ENCODE measurements at regions not wholly inside any gene's neighbourhood (a gene's known extent, or its start where the extent isn't known, plus 50 kb on each side); places are given as distances from the start of the nearest gene placed in this dataset.

DNA sequence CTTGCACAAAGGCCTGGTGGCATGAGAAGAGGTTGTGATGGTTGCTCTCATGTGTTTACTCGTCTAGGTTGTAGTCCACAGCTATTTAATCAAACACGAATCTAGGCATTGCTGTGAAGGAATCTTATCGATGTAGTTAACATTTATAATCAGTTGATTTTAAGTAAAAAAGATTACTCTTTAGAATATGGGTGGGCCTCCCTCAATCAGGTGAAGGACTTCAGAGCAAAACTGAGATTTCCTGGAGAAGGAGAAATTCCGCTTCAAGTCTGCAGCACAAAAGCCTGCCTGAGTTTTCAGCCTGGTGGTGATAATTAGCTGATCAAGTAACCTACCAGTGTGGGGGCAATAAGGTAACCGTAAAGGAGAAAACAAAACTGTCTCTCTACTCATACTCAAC is 523.6 kb downstream of the GRIN2A start (continued):
- TF ChIP-seq, protein P1, sequence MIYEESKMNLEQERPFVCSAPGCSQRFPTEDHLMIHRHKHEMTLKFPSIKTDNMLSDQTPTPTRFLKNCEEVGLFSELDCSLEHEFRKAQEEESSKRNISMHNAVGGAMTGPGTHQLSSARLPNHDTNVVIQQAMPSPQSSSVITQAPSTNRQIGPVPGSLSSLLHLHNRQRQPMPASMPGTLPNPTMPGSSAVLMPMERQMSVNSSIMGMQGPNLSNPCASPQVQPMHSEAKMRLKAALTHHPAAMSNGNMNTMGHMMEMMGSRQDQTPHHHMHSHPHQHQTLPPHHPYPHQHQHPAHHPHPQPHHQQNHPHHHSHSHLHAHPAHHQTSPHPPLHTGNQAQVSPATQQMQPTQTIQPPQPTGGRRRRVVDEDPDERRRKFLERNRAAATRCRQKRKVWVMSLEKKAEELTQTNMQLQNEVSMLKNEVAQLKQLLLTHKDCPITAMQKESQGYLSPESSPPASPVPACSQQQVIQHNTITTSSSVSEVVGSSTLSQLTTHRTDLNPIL (CRISPR knock-in tag; IDR thresholded peaks at IDR 0.05; ENCODE audit: low read depth) = no peak
- TF ChIP-seq ZFP3 (CRISPR knock-in tag; IDR thresholded peaks at IDR 0.05) = no peak
- TF ChIP-seq ARNTL (CRISPR knock-in tag; IDR thresholded peaks at IDR 0.05; ENCODE audit: borderline replicate concordance, low read depth) = no peak
- TF ChIP-seq, protein P2, sequence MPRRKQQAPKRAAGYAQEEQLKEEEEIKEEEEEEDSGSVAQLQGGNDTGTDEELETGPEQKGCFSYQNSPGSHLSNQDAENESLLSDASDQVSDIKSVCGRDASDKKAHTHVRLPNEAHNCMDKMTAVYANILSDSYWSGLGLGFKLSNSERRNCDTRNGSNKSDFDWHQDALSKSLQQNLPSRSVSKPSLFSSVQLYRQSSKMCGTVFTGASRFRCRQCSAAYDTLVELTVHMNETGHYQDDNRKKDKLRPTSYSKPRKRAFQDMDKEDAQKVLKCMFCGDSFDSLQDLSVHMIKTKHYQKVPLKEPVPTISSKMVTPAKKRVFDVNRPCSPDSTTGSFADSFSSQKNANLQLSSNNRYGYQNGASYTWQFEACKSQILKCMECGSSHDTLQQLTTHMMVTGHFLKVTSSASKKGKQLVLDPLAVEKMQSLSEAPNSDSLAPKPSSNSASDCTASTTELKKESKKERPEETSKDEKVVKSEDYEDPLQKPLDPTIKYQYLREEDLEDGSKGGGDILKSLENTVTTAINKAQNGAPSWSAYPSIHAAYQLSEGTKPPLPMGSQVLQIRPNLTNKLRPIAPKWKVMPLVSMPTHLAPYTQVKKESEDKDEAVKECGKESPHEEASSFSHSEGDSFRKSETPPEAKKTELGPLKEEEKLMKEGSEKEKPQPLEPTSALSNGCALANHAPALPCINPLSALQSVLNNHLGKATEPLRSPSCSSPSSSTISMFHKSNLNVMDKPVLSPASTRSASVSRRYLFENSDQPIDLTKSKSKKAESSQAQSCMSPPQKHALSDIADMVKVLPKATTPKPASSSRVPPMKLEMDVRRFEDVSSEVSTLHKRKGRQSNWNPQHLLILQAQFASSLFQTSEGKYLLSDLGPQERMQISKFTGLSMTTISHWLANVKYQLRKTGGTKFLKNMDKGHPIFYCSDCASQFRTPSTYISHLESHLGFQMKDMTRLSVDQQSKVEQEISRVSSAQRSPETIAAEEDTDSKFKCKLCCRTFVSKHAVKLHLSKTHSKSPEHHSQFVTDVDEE (CRISPR knock-in tag; IDR thresholded peaks at IDR 0.05) = no peak

DNA sequence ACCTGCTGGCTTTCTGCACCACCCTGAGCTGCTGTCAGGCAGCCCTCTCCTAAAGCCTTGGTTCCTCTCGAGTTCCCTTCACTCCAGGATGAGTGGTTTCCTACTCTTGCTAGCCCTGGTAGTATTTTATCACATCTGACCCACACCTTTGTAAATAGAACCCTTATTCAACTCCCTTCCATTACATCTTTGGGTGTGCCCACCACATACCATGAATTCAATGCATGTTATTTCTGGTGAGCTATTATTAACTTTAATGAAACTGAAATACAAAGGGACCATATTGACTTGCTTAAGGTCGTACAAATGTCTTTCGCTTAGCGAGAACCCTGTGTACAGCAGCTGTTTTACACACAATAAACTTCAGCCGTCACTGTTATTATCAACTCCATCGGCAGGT is 521.3 kb downstream of the GRIN2A start:
- TF ChIP-seq ZFP30 (CRISPR knock-in tag; IDR thresholded peaks at IDR 0.05) (no peak), ZNF565 (CRISPR knock-in tag; conservative IDR thresholded peaks at IDR 0.05; ENCODE audit: low read depth) (no peak), TCF4 (CRISPR knock-in tag; IDR thresholded peaks at IDR 0.05; ENCODE audit: borderline replicate concordance) (no peak), OSR1 (CRISPR knock-in tag; IDR thresholded peaks at IDR 0.05) (no peak)
- ATAC-seq = no peak

DNA sequence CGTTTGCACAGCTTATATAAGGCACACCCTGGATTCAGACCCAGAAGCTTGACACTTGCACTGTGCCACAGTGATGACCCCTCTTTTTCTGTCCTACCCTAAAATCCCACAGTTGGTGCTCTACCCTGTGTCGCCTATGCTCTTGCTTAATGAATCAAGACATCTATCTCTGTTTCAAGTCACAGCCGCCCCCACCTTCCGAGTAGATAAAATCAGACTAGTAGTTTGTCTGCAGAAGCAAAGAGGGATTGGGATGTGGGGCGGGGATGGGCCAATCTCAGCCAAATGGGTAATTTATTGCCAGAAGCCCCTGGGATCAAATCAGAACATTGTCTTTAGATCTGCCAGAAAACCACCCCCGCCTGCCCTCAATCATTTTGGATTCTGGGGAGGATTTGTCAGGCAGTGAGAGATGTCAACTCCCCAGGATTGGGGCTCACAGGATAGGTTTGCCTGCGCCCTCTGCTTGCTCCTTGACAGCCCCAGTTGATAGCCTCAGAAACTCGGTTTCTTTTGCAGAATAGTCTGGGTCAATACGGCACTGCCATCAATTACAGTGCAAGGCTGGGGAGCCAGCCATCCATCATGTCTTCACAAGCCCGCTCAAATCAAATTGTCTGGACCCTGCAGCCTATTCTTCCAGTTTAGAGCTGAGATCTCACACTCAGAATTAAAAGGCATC is 520.8 kb downstream of the GRIN2A start:
- no peak for ATAC-seq
- TF ChIP-seq RARB (CRISPR knock-in tag; IDR thresholded peaks at IDR 0.05) (no peak), GLIS3 (CRISPR knock-in tag; IDR thresholded peaks at IDR 0.05) (no peak), ESRRG (CRISPR knock-in tag; IDR thresholded peaks at IDR 0.05) (no peak)
- TF ChIP-seq, protein P3, sequence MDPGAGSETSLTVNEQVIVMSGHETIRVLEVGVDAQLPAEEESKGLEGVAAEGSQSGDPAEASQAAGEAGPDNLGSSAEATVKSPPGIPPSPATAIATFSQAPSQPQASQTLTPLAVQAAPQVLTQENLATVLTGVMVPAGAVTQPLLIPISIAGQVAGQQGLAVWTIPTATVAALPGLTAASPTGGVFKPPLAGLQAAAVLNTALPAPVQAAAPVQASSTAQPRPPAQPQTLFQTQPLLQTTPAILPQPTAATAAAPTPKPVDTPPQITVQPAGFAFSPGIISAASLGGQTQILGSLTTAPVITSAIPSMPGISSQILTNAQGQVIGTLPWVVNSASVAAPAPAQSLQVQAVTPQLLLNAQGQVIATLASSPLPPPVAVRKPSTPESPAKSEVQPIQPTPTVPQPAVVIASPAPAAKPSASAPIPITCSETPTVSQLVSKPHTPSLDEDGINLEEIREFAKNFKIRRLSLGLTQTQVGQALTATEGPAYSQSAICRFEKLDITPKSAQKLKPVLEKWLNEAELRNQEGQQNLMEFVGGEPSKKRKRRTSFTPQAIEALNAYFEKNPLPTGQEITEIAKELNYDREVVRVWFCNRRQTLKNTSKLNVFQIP (CRISPR knock-in tag; IDR thresholded peaks at IDR 0.05; ENCODE audit: borderline replicate concordance, low read depth) = no peak

DNA sequence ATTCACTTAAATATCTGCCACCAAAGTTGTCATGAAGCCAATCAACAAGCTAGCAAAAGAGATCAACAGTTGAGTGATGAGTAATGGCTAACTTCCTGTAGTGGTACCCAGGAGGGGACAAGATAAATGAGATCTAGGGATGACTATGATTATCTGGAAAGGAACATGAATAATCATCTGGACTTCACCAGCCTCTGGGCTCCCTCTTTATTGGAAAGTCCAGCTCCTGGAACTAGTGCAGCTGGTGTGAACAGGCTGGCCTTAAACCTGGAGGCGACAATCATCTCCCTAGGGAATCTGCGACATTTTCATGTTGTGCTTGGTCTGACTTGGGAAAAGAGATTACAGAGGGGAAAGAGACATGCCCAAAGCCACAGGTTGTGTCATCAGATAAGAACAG is 518.6 kb downstream of the GRIN2A start:
- TF ChIP-seq SNAI2 (CRISPR knock-in tag; IDR thresholded peaks at IDR 0.05) (no peak), RARB (CRISPR knock-in tag; IDR thresholded peaks at IDR 0.05) (no peak), BACH2 (CRISPR knock-in tag; IDR thresholded peaks at IDR 0.05; ENCODE audit: borderline replicate concordance) (no peak), ZNF70 (CRISPR knock-in tag; IDR thresholded peaks at IDR 0.05) (no peak), PPARA (CRISPR knock-in tag; IDR thresholded peaks at IDR 0.05; ENCODE audit: borderline replicate concordance) (no peak), OSR1 (CRISPR knock-in tag; IDR thresholded peaks at IDR 0.05) (no peak), ZFP3 (CRISPR knock-in tag; IDR thresholded peaks at IDR 0.05) (no peak), ZFP30 (CRISPR knock-in tag; IDR thresholded peaks at IDR 0.05) (no peak)
- TF ChIP-seq, protein P2 (CRISPR knock-in tag; IDR thresholded peaks at IDR 0.05) = no peak
- TF ChIP-seq, protein P1 (CRISPR knock-in tag; IDR thresholded peaks at IDR 0.05; ENCODE audit: low read depth) = no peak
- TF ChIP-seq, protein P4, sequence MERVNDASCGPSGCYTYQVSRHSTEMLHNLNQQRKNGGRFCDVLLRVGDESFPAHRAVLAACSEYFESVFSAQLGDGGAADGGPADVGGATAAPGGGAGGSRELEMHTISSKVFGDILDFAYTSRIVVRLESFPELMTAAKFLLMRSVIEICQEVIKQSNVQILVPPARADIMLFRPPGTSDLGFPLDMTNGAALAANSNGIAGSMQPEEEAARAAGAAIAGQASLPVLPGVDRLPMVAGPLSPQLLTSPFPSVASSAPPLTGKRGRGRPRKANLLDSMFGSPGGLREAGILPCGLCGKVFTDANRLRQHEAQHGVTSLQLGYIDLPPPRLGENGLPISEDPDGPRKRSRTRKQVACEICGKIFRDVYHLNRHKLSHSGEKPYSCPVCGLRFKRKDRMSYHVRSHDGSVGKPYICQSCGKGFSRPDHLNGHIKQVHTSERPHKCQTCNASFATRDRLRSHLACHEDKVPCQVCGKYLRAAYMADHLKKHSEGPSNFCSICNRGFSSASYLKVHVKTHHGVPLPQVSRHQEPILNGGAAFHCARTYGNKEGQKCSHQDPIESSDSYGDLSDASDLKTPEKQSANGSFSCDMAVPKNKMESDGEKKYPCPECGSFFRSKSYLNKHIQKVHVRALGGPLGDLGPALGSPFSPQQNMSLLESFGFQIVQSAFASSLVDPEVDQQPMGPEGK (CRISPR knock-in tag; IDR thresholded peaks at IDR 0.05; ENCODE audit: borderline replicate concordance) = no peak
- TF ChIP-seq, protein P5, sequence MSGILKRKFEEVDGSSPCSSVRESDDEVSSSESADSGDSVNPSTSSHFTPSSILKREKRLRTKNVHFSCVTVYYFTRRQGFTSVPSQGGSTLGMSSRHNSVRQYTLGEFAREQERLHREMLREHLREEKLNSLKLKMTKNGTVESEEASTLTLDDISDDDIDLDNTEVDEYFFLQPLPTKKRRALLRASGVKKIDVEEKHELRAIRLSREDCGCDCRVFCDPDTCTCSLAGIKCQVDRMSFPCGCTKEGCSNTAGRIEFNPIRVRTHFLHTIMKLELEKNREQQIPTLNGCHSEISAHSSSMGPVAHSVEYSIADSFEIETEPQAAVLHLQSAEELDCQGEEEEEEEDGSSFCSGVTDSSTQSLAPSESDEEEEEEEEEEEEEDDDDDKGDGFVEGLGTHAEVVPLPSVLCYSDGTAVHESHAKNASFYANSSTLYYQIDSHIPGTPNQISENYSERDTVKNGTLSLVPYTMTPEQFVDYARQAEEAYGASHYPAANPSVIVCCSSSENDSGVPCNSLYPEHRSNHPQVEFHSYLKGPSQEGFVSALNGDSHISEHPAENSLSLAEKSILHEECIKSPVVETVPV (CRISPR knock-in tag; IDR thresholded peaks at IDR 0.05) = no peak
- no peak for ATAC-seq

Data from SK-N-SH treated with all-trans-retinoic acid at 6 μM for 48 hours (cell line).